ENCODE measurements at regions not wholly inside any gene's neighbourhood (a gene's known extent, or its start where the extent isn't known, plus 50 kb on each side); places are given as distances from the start of the nearest gene placed in this dataset.

GRCh38 chr2:126049461-126049860, 606.5 kb upstream of the GYPC start:
- TF ChIP-seq, protein P1, sequence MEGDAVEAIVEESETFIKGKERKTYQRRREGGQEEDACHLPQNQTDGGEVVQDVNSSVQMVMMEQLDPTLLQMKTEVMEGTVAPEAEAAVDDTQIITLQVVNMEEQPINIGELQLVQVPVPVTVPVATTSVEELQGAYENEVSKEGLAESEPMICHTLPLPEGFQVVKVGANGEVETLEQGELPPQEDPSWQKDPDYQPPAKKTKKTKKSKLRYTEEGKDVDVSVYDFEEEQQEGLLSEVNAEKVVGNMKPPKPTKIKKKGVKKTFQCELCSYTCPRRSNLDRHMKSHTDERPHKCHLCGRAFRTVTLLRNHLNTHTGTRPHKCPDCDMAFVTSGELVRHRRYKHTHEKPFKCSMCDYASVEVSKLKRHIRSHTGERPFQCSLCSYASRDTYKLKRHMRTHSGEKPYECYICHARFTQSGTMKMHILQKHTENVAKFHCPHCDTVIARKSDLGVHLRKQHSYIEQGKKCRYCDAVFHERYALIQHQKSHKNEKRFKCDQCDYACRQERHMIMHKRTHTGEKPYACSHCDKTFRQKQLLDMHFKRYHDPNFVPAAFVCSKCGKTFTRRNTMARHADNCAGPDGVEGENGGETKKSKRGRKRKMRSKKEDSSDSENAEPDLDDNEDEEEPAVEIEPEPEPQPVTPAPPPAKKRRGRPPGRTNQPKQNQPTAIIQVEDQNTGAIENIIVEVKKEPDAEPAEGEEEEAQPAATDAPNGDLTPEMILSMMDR (IDR thresholded peaks at IDR 0.05; ENCODE audit: low read depth, low read length) = no peak
- no peak for TF ChIP-seq POLR2A (IDR thresholded peaks at IDR 0.05; ENCODE audit: extremely low read depth, insufficient read length)
- TF ChIP-seq, protein P2, sequence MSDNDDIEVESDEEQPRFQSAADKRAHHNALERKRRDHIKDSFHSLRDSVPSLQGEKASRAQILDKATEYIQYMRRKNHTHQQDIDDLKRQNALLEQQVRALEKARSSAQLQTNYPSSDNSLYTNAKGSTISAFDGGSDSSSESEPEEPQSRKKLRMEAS (IDR thresholded peaks at IDR 0.05; ENCODE audit: low read depth, low read length) = no peak

All from NB4 (cell line).